ENCODE measurements at regions not wholly inside any gene's neighbourhood (a gene's known extent, or its start where the extent isn't known, plus 50 kb on each side); places are given as distances from the start of the nearest gene placed in this dataset.

DNA sequence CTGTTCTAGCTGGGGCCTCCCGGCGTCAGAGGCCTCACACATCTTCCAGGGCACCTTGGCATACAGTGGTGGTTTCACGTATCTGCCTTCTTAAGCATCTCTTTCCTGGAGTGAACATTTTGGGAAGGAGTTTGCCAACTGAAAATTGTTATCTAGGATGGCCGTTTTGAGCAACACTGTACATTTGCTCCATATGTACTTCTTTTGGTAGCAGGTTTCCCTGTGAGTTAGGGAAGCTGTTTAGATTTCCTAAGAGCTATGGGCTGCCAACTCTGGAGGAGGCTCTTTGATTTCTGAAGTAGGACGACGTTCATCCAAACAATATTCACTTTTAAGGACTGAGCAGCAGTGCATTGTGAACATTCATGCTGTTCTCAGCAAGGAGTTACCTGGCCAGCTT lies 665.9 kb downstream of the SQOR start:
- CTCF ChIA-PET: interaction anchor here (1.6 kb wide), 1 partner anchor 11 kb away, joined by 4 read pairs; no protein-coding TSS in a partner anchor
- no peaks in the 10 kb centered on the region for H3K9me3 Mint-ChIP-seq

DNA sequence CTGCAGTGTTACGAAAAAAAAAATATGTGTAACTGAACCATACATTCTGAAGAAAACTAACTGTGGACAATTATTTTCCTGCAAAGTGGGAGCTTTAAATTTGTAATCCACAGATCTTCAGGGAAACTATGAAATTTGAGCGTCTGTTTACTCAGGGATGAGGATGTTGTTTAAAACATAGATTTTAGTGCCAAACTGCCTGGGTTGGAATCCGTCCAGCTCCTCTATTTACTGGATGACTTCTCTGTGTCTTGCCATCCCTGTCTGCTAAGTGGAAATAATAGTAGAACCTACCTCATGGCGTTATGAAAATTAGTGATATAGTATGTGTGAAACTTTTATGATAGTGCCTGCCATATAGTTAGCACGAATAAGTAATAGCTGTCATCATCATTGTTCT lies 666.5 kb downstream of the SQOR start:
- Mint-ChIP-seq H3K36me3 (no peaks in the 10 kb centered on the region), H3K9me3 (no peaks in the 10 kb centered on the region), H3K4me1 (peaks cover 22% of the 10 kb centered on the region), H3K27me3 (ENCODE audit: low read depth) (no peaks in the 10 kb centered on the region), H3K27ac (no peak overlapping the region), H3K4me3 (no peak overlapping the region)
- POLR2A ChIA-PET: no interaction called here
- CTCF ChIA-PET: interaction anchor here (1.6 kb wide), 1 partner anchor 11 kb away, joined by 4 read pairs; no protein-coding TSS in a partner anchor
- DNase-seq (ENCODE audit: low spot score): no peak
- no peak for ATAC-seq
- no peak for TF ChIP-seq ZNF671 (CRISPR knock-in tag; IDR thresholded peaks at IDR 0.05)
- TF ChIP-seq FOXJ3 (CRISPR knock-in tag; IDR thresholded peaks at IDR 0.05; ENCODE audit: borderline replicate concordance): no peak
- TF ChIP-seq, protein P1, sequence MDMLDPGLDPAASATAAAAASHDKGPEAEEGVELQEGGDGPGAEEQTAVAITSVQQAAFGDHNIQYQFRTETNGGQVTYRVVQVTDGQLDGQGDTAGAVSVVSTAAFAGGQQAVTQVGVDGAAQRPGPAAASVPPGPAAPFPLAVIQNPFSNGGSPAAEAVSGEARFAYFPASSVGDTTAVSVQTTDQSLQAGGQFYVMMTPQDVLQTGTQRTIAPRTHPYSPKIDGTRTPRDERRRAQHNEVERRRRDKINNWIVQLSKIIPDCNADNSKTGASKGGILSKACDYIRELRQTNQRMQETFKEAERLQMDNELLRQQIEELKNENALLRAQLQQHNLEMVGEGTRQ (CRISPR knock-in tag; IDR thresholded peaks at IDR 0.05): no peak
- no peak for TF ChIP-seq OVOL2 (CRISPR knock-in tag; IDR thresholded peaks at IDR 0.05; ENCODE audit: borderline replicate concordance)
- TF ChIP-seq, protein P2, sequence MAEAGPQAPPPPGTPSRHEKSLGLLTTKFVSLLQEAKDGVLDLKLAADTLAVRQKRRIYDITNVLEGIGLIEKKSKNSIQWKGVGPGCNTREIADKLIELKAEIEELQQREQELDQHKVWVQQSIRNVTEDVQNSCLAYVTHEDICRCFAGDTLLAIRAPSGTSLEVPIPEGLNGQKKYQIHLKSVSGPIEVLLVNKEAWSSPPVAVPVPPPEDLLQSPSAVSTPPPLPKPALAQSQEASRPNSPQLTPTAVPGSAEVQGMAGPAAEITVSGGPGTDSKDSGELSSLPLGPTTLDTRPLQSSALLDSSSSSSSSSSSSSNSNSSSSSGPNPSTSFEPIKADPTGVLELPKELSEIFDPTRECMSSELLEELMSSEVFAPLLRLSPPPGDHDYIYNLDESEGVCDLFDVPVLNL (CRISPR knock-in tag; IDR thresholded peaks at IDR 0.05; ENCODE audit: borderline replicate concordance, low read depth): no peak
- TF ChIP-seq ZBTB21 (CRISPR knock-in tag; IDR thresholded peaks at IDR 0.05; ENCODE audit: borderline replicate concordance): no peak
- TF ChIP-seq, protein P3, sequence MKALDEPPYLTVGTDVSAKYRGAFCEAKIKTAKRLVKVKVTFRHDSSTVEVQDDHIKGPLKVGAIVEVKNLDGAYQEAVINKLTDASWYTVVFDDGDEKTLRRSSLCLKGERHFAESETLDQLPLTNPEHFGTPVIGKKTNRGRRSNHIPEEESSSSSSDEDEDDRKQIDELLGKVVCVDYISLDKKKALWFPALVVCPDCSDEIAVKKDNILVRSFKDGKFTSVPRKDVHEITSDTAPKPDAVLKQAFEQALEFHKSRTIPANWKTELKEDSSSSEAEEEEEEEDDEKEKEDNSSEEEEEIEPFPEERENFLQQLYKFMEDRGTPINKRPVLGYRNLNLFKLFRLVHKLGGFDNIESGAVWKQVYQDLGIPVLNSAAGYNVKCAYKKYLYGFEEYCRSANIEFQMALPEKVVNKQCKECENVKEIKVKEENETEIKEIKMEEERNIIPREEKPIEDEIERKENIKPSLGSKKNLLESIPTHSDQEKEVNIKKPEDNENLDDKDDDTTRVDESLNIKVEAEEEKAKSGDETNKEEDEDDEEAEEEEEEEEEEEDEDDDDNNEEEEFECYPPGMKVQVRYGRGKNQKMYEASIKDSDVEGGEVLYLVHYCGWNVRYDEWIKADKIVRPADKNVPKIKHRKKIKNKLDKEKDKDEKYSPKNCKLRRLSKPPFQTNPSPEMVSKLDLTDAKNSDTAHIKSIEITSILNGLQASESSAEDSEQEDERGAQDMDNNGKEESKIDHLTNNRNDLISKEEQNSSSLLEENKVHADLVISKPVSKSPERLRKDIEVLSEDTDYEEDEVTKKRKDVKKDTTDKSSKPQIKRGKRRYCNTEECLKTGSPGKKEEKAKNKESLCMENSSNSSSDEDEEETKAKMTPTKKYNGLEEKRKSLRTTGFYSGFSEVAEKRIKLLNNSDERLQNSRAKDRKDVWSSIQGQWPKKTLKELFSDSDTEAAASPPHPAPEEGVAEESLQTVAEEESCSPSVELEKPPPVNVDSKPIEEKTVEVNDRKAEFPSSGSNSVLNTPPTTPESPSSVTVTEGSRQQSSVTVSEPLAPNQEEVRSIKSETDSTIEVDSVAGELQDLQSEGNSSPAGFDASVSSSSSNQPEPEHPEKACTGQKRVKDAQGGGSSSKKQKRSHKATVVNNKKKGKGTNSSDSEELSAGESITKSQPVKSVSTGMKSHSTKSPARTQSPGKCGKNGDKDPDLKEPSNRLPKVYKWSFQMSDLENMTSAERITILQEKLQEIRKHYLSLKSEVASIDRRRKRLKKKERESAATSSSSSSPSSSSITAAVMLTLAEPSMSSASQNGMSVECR (CRISPR knock-in tag; IDR thresholded peaks at IDR 0.05; ENCODE audit: borderline replicate concordance): no peak
- no peak for TF ChIP-seq SMAD3 (CRISPR knock-in tag; IDR thresholded peaks at IDR 0.05; ENCODE audit: borderline replicate concordance)
- TF ChIP-seq TCF7 (CRISPR knock-in tag; IDR thresholded peaks at IDR 0.05; ENCODE audit: low read depth): no peak
- no peak for TF ChIP-seq IRF2 (CRISPR knock-in tag; IDR thresholded peaks at IDR 0.05; ENCODE audit: borderline replicate concordance, low read depth)
- TF ChIP-seq ZNF416 (CRISPR knock-in tag; IDR thresholded peaks at IDR 0.05): no peak
- TF ChIP-seq ESRRA (CRISPR knock-in tag; IDR thresholded peaks at IDR 0.05; ENCODE audit: borderline replicate concordance): no peak

More for the DNA sequence above, 665.9 kb downstream of the SQOR start:
- Mint-ChIP-seq H3K36me3 (no peaks in the 10 kb centered on the region), H3K4me1 (peaks cover 28% of the 10 kb centered on the region), H3K27ac (no peak overlapping the region), H3K4me3 (no peak overlapping the region), H3K27me3 (ENCODE audit: low read depth) (no peaks in the 10 kb centered on the region)
- DNase-seq (ENCODE audit: low spot score) (no peak), ATAC-seq (no peak)
- TF ChIP-seq HMGA2 (CRISPR knock-in tag; IDR thresholded peaks at IDR 0.05) (no peak), FOXP1 (CRISPR knock-in tag; IDR thresholded peaks at IDR 0.05; ENCODE audit: borderline replicate concordance) (no peak), KAT7 (CRISPR knock-in tag; IDR thresholded peaks at IDR 0.05; ENCODE audit: borderline replicate concordance) (no peak), NR2C2 (CRISPR knock-in tag; IDR thresholded peaks at IDR 0.05) (no peak)
- TF ChIP-seq, protein P4, sequence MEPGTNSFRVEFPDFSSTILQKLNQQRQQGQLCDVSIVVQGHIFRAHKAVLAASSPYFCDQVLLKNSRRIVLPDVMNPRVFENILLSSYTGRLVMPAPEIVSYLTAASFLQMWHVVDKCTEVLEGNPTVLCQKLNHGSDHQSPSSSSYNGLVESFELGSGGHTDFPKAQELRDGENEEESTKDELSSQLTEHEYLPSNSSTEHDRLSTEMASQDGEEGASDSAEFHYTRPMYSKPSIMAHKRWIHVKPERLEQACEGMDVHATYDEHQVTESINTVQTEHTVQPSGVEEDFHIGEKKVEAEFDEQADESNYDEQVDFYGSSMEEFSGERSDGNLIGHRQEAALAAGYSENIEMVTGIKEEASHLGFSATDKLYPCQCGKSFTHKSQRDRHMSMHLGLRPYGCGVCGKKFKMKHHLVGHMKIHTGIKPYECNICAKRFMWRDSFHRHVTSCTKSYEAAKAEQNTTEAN (CRISPR knock-in tag; IDR thresholded peaks at IDR 0.05): no peak
- TF ChIP-seq, protein P5, sequence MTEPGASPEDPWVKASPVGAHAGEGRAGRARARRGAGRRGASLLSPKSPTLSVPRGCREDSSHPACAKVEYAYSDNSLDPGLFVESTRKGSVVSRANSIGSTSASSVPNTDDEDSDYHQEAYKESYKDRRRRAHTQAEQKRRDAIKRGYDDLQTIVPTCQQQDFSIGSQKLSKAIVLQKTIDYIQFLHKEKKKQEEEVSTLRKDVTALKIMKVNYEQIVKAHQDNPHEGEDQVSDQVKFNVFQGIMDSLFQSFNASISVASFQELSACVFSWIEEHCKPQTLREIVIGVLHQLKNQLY (CRISPR knock-in tag; IDR thresholded peaks at IDR 0.05): no peak
- TF ChIP-seq, protein P6, sequence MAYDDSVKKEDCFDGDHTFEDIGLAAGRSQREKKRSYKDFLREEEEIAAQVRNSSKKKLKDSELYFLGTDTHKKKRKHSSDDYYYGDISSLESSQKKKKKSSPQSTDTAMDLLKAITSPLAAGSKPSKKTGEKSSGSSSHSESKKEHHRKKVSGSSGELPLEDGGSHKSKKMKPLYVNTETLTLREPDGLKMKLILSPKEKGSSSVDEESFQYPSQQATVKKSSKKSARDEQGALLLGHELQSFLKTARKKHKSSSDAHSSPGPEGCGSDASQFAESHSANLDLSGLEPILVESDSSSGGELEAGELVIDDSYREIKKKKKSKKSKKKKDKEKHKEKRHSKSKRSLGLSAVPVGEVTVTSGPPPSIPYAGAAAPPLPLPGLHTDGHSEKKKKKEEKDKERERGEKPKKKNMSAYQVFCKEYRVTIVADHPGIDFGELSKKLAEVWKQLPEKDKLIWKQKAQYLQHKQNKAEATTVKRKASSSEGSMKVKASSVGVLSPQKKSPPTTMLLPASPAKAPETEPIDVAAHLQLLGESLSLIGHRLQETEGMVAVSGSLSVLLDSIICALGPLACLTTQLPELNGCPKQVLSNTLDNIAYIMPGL (CRISPR knock-in tag; IDR thresholded peaks at IDR 0.05): no peak
- TF ChIP-seq, protein P7, sequence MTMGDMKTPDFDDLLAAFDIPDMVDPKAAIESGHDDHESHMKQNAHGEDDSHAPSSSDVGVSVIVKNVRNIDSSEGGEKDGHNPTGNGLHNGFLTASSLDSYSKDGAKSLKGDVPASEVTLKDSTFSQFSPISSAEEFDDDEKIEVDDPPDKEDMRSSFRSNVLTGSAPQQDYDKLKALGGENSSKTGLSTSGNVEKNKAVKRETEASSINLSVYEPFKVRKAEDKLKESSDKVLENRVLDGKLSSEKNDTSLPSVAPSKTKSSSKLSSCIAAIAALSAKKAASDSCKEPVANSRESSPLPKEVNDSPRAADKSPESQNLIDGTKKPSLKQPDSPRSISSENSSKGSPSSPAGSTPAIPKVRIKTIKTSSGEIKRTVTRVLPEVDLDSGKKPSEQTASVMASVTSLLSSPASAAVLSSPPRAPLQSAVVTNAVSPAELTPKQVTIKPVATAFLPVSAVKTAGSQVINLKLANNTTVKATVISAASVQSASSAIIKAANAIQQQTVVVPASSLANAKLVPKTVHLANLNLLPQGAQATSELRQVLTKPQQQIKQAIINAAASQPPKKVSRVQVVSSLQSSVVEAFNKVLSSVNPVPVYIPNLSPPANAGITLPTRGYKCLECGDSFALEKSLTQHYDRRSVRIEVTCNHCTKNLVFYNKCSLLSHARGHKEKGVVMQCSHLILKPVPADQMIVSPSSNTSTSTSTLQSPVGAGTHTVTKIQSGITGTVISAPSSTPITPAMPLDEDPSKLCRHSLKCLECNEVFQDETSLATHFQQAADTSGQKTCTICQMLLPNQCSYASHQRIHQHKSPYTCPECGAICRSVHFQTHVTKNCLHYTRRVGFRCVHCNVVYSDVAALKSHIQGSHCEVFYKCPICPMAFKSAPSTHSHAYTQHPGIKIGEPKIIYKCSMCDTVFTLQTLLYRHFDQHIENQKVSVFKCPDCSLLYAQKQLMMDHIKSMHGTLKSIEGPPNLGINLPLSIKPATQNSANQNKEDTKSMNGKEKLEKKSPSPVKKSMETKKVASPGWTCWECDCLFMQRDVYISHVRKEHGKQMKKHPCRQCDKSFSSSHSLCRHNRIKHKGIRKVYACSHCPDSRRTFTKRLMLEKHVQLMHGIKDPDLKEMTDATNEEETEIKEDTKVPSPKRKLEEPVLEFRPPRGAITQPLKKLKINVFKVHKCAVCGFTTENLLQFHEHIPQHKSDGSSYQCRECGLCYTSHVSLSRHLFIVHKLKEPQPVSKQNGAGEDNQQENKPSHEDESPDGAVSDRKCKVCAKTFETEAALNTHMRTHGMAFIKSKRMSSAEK (CRISPR knock-in tag; IDR thresholded peaks at IDR 0.05; ENCODE audit: borderline replicate concordance): no peak
- POLR2A ChIA-PET: no interaction called here

Measured in WTC11 (cell line).